ENCODE measurements at regions not wholly inside any gene's neighbourhood (a gene's known extent, or its start where the extent isn't known, plus 50 kb on each side); places are given as distances from the start of the nearest gene placed in this dataset.

GRCh38 chr11:106386519-106386918, 309.1 kb downstream of the AASDHPPT start (continued):
- no peak for TF ChIP-seq ZNF318 (IDR thresholded peaks at IDR 0.05; ENCODE audit: borderline replicate concordance in 1 of 2, low read depth in 1 of 2)
- no peak for TF ChIP-seq PYGO2 (tag; IDR thresholded peaks at IDR 0.05)
- TF ChIP-seq HNRNPK (IDR thresholded peaks at IDR 0.05; ENCODE audit: low read depth, low read length, poor library complexity, severe bottlenecking), result no peak
- no peak for TF ChIP-seq CGGBP1 (CRISPR knock-in tag; IDR thresholded peaks at IDR 0.05)

Data from K562 (cell line).